GM23338 (cell line): ENCODE measurements at regions not wholly inside any gene's neighbourhood (a gene's known extent, or its start where the extent isn't known, plus 50 kb on each side); places are given as distances from the start of the nearest gene placed in this dataset.
A peak's percentile ranks its signal among the peaks of the same experiment; 100 is the strongest.

Experiments
- ATAC-seq: fragments of 200-7000 bp; cut with Tn5 transposase; 3 replicates; pipeline ENCODE4 v1.9.1; 2020
- DNase-seq: peaks from one replicate; pipeline ENCODE4 v3.0.0-alpha.2; 2015; ENCODE audit warnings: low spot score
- H2AFZ ChIP-seq: fragments of 200-600 bp; sonication (generic); 2 replicates; pipeline ENCODE4 v1.8.0; 2016; ENCODE audit warnings: antibody characterized with exemption, mild to moderate bottlenecking, moderate library complexity
- H3F3A ChIP-seq: fragments of 200-600 bp; sonication (generic); replicated peaks from 2 replicates; pipeline ENCODE4 v1.8.0; 2017; ENCODE audit warnings: antibody characterized with exemption, mixed run types, low read depth
- H3K27ac ChIP-seq: fragments of 200-600 bp; sonication (generic); 2 replicates; pipeline ENCODE4 v1.6.1; 2016; ENCODE audit warnings: low read depth
- H3K27me3 ChIP-seq: fragments of 200-600 bp; sonication (generic); 2 replicates; pipeline ENCODE4 v1.8.0; 2016; ENCODE audit warnings: mild to moderate bottlenecking, mixed run types, moderate library complexity; ENCODE audit not compliant: insufficient read depth
- H3K36me3 ChIP-seq: fragments of 200-600 bp; sonication (generic); 2 replicates; pipeline ENCODE4 v1.8.0; 2016; ENCODE audit warnings: mild to moderate bottlenecking; ENCODE audit not compliant: insufficient read depth
- H3K4me1 ChIP-seq: fragments of 200-600 bp; sonication (generic); 2 replicates; pipeline ENCODE4 v1.8.0; 2016; ENCODE audit warnings: mild to moderate bottlenecking, moderate library complexity; ENCODE audit not compliant: insufficient read depth
- H3K4me2 ChIP-seq: fragments of 200-600 bp; sonication (generic); 2 replicates; pipeline ENCODE4 v1.7.1; 2017; ENCODE audit warnings: mixed run types
- H3K4me3 ChIP-seq: fragments of 200-600 bp; sonication (generic); 2 replicates; pipeline ENCODE4 v1.6.1; 2016; ENCODE audit warnings: mixed run types
- H3K79me2 ChIP-seq: fragments of 200-600 bp; sonication (generic); replicated peaks from 2 replicates; pipeline ENCODE4 v1.8.0; 2017; ENCODE audit warnings: mild to moderate bottlenecking; ENCODE audit not compliant: insufficient read depth
- H3K9me2 ChIP-seq: fragments of 200-600 bp; sonication (generic); 2 replicates; pipeline ENCODE4 v1.8.0; 2017; ENCODE audit not compliant: insufficient read depth
- H4K20me1 ChIP-seq: fragments of 200-600 bp; sonication (generic); replicated peaks from 2 replicates; pipeline ENCODE4 v1.8.0; 2017; ENCODE audit warnings: mild to moderate bottlenecking; ENCODE audit not compliant: insufficient read depth
- H3K27ac Mint-ChIP-seq: 2 replicates; pipeline ENCODE4 v1.8.0; 2020; ENCODE audit warnings: inconsistent platforms, mild to moderate bottlenecking, moderate library complexity, mixed read lengths
- H3K27me3 Mint-ChIP-seq: 3 replicates; pipeline ENCODE4 v1.8.0; 2022; ENCODE audit warnings: low read depth, mild to moderate bottlenecking, moderate library complexity, mixed read lengths, inconsistent platforms; ENCODE audit not compliant: insufficient read depth, poor library complexity
- H3K36me3 Mint-ChIP-seq: 3 replicates; pipeline ENCODE4 v1.8.0; 2021; ENCODE audit warnings: low read depth, mild to moderate bottlenecking, inconsistent platforms, moderate library complexity, mixed read lengths
- H3K4me1 Mint-ChIP-seq: 3 replicates; pipeline ENCODE4 v1.8.0; 2020; ENCODE audit warnings: mild to moderate bottlenecking, inconsistent platforms, mixed read lengths
- H3K4me3 Mint-ChIP-seq: 3 replicates; pipeline ENCODE4 v1.8.0; 2021; ENCODE audit warnings: moderate library complexity, mild to moderate bottlenecking, inconsistent platforms, mixed read lengths
- H3K9me3 Mint-ChIP-seq: 3 replicates; pipeline ENCODE4 v1.8.0; 2020; ENCODE audit warnings: moderate library complexity, mild to moderate bottlenecking, inconsistent platforms, mixed read lengths
- CREB1 ChIP-seq: fragments of 250-450 bp; sonication (Bioruptor Pico); IDR thresholded peaks from 2 replicates; pipeline ENCODE4 v1.5.0; 2020; ENCODE audit warnings: low read depth, mild to moderate bottlenecking, moderate library complexity
- CTCF ChIP-seq, 2 experiments: fragments of 200-600 bp in 1 of 2; sonication (generic) in 1 of 2; conservative IDR thresholded peaks; 2 replicates each; pipeline versions ENCODE4 v1.5.1 to v1.6.1; 2016 to 2017; ENCODE audit warnings: antibody characterized with exemption in 2 of 2, low read depth in 2 of 2, mild to moderate bottlenecking in 2 of 2, moderate library complexity in 1 of 2
- EZH2 ChIP-seq: fragments of 200-600 bp; sonication (generic); IDR thresholded peaks from one replicate; pipeline ENCODE4 v1.8.0; 2017; ENCODE audit warnings: antibody characterized with exemption, mild to moderate bottlenecking, low read depth; ENCODE audit not compliant: unreplicated experiment
- EZH2phosphoT487 ChIP-seq: fragments of 200-600 bp; sonication (generic); IDR thresholded peaks from one replicate; pipeline ENCODE4 v1.8.1; 2018; ENCODE audit warnings: antibody characterized with exemption; ENCODE audit not compliant: unreplicated experiment
- JUNB ChIP-seq: IDR thresholded peaks from one replicate; pipeline ENCODE4 v1.6.1; 2016; ENCODE audit warnings: antibody characterized with exemption; ENCODE audit not compliant: unreplicated experiment
- NANOG ChIP-seq: IDR thresholded peaks from 2 replicates; pipeline ENCODE4 v1.6.1; 2016; ENCODE audit warnings: antibody characterized with exemption, borderline replicate concordance
- STAT1 ChIP-seq: IDR thresholded peaks from one replicate; pipeline ENCODE4 v1.6.1; 2016; ENCODE audit warnings: antibody characterized with exemption; ENCODE audit not compliant: unreplicated experiment
- ZNF462 ChIP-seq: fragments of 250-450 bp; sonication (Bioruptor Pico); IDR thresholded peaks from 2 replicates; pipeline ENCODE4 v1.5.0; 2020; ENCODE audit warnings: mild to moderate bottlenecking, moderate library complexity

GRCh38 chr5:124283031-124283430 lies 463.4 kb downstream of the ZNF608 start (continued):
- TF ChIP-seq ZNF462 = no peak
- no peak for TF ChIP-seq NANOG
- no peak for TF ChIP-seq STAT1
- TF ChIP-seq CREB1 (CRISPR knock-in tag) = no peak

- Histone ChIP-seq H3K4me3 (no peak overlapping the region), H3K36me3 (no peaks in the 10 kb centered on the region), H3K79me2 (no peaks in the 10 kb centered on the region), H4K20me1 (no peaks in the 10 kb centered on the region), H3K9me2 (peaks cover 9% of the 10 kb centered on the region; the same call in 1 of the 2 replicates), H3K27ac (no peak overlapping the region), H2AFZ (peak overlapping the region; percentile 44; the same call in 1 of the 2 replicates), H3F3A (no peaks in the 10 kb centered on the region), H3K27me3 (no peaks in the 10 kb centered on the region), H3K4me2 (no peak overlapping the region), H3K4me1 (no peaks in the 10 kb centered on the region)
- Mint-ChIP-seq H3K27ac (no peak overlapping the region), H3K4me3 (no peak overlapping the region), H3K9me3 (no peaks in the 10 kb centered on the region; the same call in 2 of the 3 replicates), H3K36me3 (peaks cover 3% of the 10 kb centered on the region; the same call in 1 of the 3 replicates), H3K27me3 (no peaks in the 10 kb centered on the region), H3K4me1 (peaks cover 10% of the 10 kb centered on the region; the same call in 2 of the 3 replicates)
- ATAC-seq = no peak
- no peak for DNase-seq
- TF ChIP-seq CTCF (conservative IDR thresholded peaks at IDR 0.05; ENCODE audit: low read depth in 2 of 2) (no peak), EZH2 (no peak), JUNB (no peak), ZNF462 (no peak), EZH2phosphoT487 (no peak)
These were observed 466.4 kb downstream of the ZNF608 start for GRCh38 chr5:124280079-124280478.
